ENCODE measurements at regions not wholly inside any gene's neighbourhood (a gene's known extent, or its start where the extent isn't known, plus 50 kb on each side); places are given as distances from the start of the nearest gene placed in this dataset.

DNA sequence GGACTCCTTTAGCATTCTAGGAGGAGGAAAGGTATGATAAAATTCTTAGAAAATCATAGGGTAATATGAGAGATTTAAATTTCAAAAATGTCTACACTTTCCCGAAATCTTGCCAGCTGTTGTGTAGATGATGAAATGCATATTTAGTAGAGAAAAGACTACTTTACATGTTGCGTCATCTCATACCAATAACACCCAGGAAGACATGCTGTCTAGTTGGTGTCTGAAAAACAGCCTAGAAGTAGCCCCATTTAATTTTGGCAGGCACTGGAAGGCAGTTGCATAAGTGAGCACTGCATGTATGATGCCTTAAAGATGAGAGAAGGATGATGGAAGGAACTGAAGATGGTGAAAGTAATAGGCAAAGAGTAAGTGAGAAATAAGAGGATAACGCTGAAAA, 310.5 kb upstream of the TPM1 start (continued):
- TF ChIP-seq, protein P1, sequence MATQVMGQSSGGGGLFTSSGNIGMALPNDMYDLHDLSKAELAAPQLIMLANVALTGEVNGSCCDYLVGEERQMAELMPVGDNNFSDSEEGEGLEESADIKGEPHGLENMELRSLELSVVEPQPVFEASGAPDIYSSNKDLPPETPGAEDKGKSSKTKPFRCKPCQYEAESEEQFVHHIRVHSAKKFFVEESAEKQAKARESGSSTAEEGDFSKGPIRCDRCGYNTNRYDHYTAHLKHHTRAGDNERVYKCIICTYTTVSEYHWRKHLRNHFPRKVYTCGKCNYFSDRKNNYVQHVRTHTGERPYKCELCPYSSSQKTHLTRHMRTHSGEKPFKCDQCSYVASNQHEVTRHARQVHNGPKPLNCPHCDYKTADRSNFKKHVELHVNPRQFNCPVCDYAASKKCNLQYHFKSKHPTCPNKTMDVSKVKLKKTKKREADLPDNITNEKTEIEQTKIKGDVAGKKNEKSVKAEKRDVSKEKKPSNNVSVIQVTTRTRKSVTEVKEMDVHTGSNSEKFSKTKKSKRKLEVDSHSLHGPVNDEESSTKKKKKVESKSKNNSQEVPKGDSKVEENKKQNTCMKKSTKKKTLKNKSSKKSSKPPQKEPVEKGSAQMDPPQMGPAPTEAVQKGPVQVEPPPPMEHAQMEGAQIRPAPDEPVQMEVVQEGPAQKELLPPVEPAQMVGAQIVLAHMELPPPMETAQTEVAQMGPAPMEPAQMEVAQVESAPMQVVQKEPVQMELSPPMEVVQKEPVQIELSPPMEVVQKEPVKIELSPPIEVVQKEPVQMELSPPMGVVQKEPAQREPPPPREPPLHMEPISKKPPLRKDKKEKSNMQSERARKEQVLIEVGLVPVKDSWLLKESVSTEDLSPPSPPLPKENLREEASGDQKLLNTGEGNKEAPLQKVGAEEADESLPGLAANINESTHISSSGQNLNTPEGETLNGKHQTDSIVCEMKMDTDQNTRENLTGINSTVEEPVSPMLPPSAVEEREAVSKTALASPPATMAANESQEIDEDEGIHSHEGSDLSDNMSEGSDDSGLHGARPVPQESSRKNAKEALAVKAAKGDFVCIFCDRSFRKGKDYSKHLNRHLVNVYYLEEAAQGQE (IDR thresholded peaks at IDR 0.05; ENCODE audit: borderline replicate concordance): no peak

DNA sequence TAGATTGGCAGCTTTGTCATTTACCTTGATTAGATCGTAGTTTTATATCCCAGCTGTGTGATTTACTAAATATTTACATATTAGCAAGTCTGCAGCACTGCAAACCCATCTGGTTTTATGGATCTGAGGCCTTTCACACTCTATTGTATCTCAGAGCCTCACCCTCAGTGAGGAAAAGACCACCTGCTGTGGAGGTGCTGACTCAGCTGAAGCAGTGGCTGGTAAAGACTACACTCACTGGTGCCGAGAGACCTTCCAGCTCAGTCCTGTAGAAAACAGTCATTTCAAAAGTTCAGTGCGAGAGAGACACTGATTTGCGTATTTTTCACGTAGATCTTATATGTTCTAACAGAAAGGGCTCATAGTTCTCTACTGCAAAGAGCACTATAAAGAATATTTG, 307.8 kb upstream of the TPM1 start:
- H3K9me3 ChIP-seq (ENCODE audit: low read length): peaks cover 5% of the 10 kb centered on the region
- no peaks in the 10 kb centered on the region for H3K27me3 ChIP-seq (ENCODE audit: insufficient read depth, low read depth, low read length)
- no peaks in the 10 kb centered on the region for H3F3A ChIP-seq (ENCODE audit: insufficient read depth, low read length, poor library complexity, severe bottlenecking)
- TF ChIP-seq, protein P1 (IDR thresholded peaks at IDR 0.05; ENCODE audit: borderline replicate concordance): no peak
- no peak for TF ChIP-seq MXI1 (conservative IDR thresholded peaks at IDR 0.05; ENCODE audit: poor library complexity, severe bottlenecking)
- TF ChIP-seq POLR2AphosphoS5 (IDR thresholded peaks at IDR 0.05): no peak
- TF ChIP-seq TAF1 (IDR thresholded peaks at IDR 0.05; ENCODE audit: low read depth): no peak
- no peak for TF ChIP-seq SMC3 (conservative IDR thresholded peaks at IDR 0.05; ENCODE audit: poor library complexity)
- no peak for TF ChIP-seq EZH2 (IDR thresholded peaks at IDR 0.05; ENCODE audit: borderline replicate concordance, insufficient read depth, low read length, poor library complexity, severe bottlenecking)
- TF ChIP-seq, protein P2, sequence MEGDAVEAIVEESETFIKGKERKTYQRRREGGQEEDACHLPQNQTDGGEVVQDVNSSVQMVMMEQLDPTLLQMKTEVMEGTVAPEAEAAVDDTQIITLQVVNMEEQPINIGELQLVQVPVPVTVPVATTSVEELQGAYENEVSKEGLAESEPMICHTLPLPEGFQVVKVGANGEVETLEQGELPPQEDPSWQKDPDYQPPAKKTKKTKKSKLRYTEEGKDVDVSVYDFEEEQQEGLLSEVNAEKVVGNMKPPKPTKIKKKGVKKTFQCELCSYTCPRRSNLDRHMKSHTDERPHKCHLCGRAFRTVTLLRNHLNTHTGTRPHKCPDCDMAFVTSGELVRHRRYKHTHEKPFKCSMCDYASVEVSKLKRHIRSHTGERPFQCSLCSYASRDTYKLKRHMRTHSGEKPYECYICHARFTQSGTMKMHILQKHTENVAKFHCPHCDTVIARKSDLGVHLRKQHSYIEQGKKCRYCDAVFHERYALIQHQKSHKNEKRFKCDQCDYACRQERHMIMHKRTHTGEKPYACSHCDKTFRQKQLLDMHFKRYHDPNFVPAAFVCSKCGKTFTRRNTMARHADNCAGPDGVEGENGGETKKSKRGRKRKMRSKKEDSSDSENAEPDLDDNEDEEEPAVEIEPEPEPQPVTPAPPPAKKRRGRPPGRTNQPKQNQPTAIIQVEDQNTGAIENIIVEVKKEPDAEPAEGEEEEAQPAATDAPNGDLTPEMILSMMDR (IDR thresholded peaks at IDR 0.05; ENCODE audit: poor library complexity, severe bottlenecking): no peak
- no peak for TF ChIP-seq EP300 (conservative IDR thresholded peaks at IDR 0.05; ENCODE audit: poor library complexity, severe bottlenecking)
- TF ChIP-seq RAD21 (conservative IDR thresholded peaks at IDR 0.05): no peak
- no peak overlapping the region for H2AFZ ChIP-seq (ENCODE audit: low read depth, low read length)
- no peaks in the 10 kb centered on the region for H4K20me1 ChIP-seq (ENCODE audit: insufficient read depth)
- no peaks in the 10 kb centered on the region for H3K36me3 ChIP-seq (ENCODE audit: insufficient read depth, low read length)
- H3K9me2 ChIP-seq (ENCODE audit: insufficient read depth, low read length): no peaks in the 10 kb centered on the region
- H3K27ac ChIP-seq (ENCODE audit: low read length): no peak overlapping the region
- H3K4me3 ChIP-seq (ENCODE audit: low read length): no peak overlapping the region
- no peak overlapping the region for H3K4me2 ChIP-seq (ENCODE audit: low read length)
- no peak overlapping the region for H3K9ac ChIP-seq (ENCODE audit: low read length)
- H3K79me2 ChIP-seq (replicated peaks; ENCODE audit: insufficient read depth, low read length): no peaks in the 10 kb centered on the region
